Endothelial cell of umbilical vein (primary cell): ENCODE measurements at regions not wholly inside any gene's neighbourhood (a gene's known extent, or its start where the extent isn't known, plus 50 kb on each side); places are given as distances from the start of the nearest gene placed in this dataset.

Experiments
- BruUV-seq: library from RNA; stranded (reverse); fragments of 400-500 nt; replicated peaks from 2 replicates; lab custom pipeline; 2021; lab: Mats Ljungman, UMichigan
- CTCF ChIA-PET: fragments of 300-600, 350-600 bp; sonication (Branson Sonifier 250); formaldehyde crosslinking; loops from one replicate; lab custom pipeline; 2021; ENCODE audit warnings: antibody characterized with exemption, inconsistent platforms; lab: Charles Lee
- POLR2A ChIA-PET: fragments of 300-600, 350-600 bp; sonication (Branson Sonifier 250); formaldehyde crosslinking; loops from one replicate; lab custom pipeline; 2021; ENCODE audit warnings: antibody characterized with exemption, inconsistent platforms; lab: Charles Lee
- DNase-seq: peaks from one replicate; pipeline ENCODE4 v3.0.0-alpha.2; 2011; ENCODE audit warnings: low read depth, low spot score
- FAIRE-seq: peaks from 2 replicates; lab custom pipeline; 2011; peaks lifted over from hg19 to GRCh38; lab: Jason Lieb, UNC
- H2AFZ ChIP-seq: 2 replicates; pipeline ENCODE4 v1.6.0; 2012; ENCODE audit warnings: low read depth, low read length, control low read depth, inconsistent platforms
- H3K27ac ChIP-seq: 2 replicates; pipeline ENCODE4 v1.5.1; 2011; ENCODE audit warnings: low read depth, mild to moderate bottlenecking, control low read depth, low read length, moderate library complexity; ENCODE audit not compliant: insufficient read depth
- H3K27me3 ChIP-seq, 2 experiments: 2 replicates each; pipeline versions ENCODE4 v1.6.0 to v1.6.1; 2011; ENCODE audit warnings: low read length in 2 of 2, mixed read lengths in 1 of 2; ENCODE audit not compliant: control insufficient read depth in 2 of 2, insufficient read depth in 2 of 2
- H3K36me3 ChIP-seq, 2 experiments: 2 replicates in 1 of 2; 3 replicates in 1 of 2; pipeline ENCODE4 v1.5.1; 2011; ENCODE audit warnings: low read length in 2 of 2, mild to moderate bottlenecking in 1 of 2, moderate library complexity in 1 of 2; ENCODE audit not compliant: control insufficient read depth in 2 of 2, insufficient read depth in 2 of 2; ENCODE audit errors: extremely low read depth in 1 of 2
- H3K4me1 ChIP-seq: 3 replicates; pipeline ENCODE4 v1.5.1; 2011; ENCODE audit warnings: mild to moderate bottlenecking, low read length; ENCODE audit not compliant: control insufficient read depth, insufficient read depth; ENCODE audit errors: extremely low read depth
- H3K4me2 ChIP-seq: 2 replicates; pipeline ENCODE4 v1.6.1; 2011; ENCODE audit warnings: low read length, control low read depth, mixed read lengths; ENCODE audit not compliant: insufficient read depth
- H3K4me3 ChIP-seq, 3 experiments: fragments of 200-600 bp in 1 of 3; sonication (generic), shearing (Covaris generic) in 1 of 3; replicated peaks in 1 of 3; 2 replicates each; pipeline ENCODE4 v1.5.1; 2011 to 2016; ENCODE audit warnings: control low read depth in 3 of 3, low read length in 3 of 3, mild to moderate bottlenecking in 2 of 3, inconsistent platforms in 1 of 3, low read depth in 1 of 3, moderate library complexity in 1 of 3; ENCODE audit not compliant: insufficient read depth in 1 of 3
- H3K79me2 ChIP-seq: 2 replicates; pipeline ENCODE4 v1.6.0; 2012; ENCODE audit warnings: low read length, inconsistent platforms; ENCODE audit not compliant: control insufficient read depth, insufficient read depth
- H3K9ac ChIP-seq: replicated peaks from 2 replicates; pipeline ENCODE3; 2011; ENCODE audit warnings: low read length, control low read depth; ENCODE audit not compliant: insufficient read depth; ENCODE audit errors: extremely low read depth
- H3K9me1 ChIP-seq: replicated peaks from 3 replicates; pipeline ENCODE4 v1.6.0; 2011; ENCODE audit warnings: mild to moderate bottlenecking, low read length; ENCODE audit not compliant: control insufficient read depth, insufficient read depth; ENCODE audit errors: extremely low read depth
- H3K9me3 ChIP-seq: replicated peaks from 2 replicates; pipeline ENCODE4 v1.5.1; 2012; ENCODE audit warnings: low read length, inconsistent platforms; ENCODE audit not compliant: control insufficient read depth, insufficient read depth
- H4K20me1 ChIP-seq: replicated peaks from 2 replicates; pipeline ENCODE3; 2011; ENCODE audit warnings: mild to moderate bottlenecking, low read length; ENCODE audit not compliant: control insufficient read depth, insufficient read depth; ENCODE audit errors: extremely low read depth
- CTCF ChIP-seq, 2 donors: IDR thresholded peaks; 1 replicate in 1 of 2; 2 replicates in 1 of 2; pipeline ENCODE4 v1.5.1; 2011; ENCODE audit warnings: low read length in 2 of 2, mild to moderate bottlenecking in 2 of 2, moderate library complexity in 2 of 2, control low read depth in 1 of 2, inconsistent platforms in 1 of 2, low read depth in 1 of 2; ENCODE audit not compliant: insufficient read depth in 1 of 2; ENCODE audit errors: extremely low read depth in 1 of 2
- EZH2 ChIP-seq: IDR thresholded peaks from 2 replicates; pipeline ENCODE4 v1.6.1; 2012; ENCODE audit warnings: borderline replicate concordance, low read depth, mild to moderate bottlenecking, moderate library complexity, low read length, inconsistent platforms; ENCODE audit not compliant: severe bottlenecking
- FOS ChIP-seq: IDR thresholded peaks from 2 replicates; pipeline ENCODE4 v1.6.1; 2011; ENCODE audit warnings: mild to moderate bottlenecking, low read length, moderate library complexity, borderline replicate concordance; ENCODE audit not compliant: insufficient read depth
- GATA2 ChIP-seq: IDR thresholded peaks from 2 replicates; pipeline ENCODE4 v1.7.0; 2011; ENCODE audit warnings: low read depth, mild to moderate bottlenecking, moderate library complexity, mixed read lengths, low read length; ENCODE audit not compliant: insufficient read length, insufficient read depth
- JUN ChIP-seq: IDR thresholded peaks from 2 replicates; pipeline ENCODE4 v1.6.1; 2011; ENCODE audit warnings: borderline replicate concordance, low read depth; ENCODE audit not compliant: insufficient read length, insufficient read depth
- MAX ChIP-seq: IDR thresholded peaks from 2 replicates; pipeline ENCODE4 v1.6.1; 2011; ENCODE audit not compliant: insufficient read depth, insufficient read length
- MYC ChIP-seq: IDR thresholded peaks from one replicate; pipeline ENCODE4 v1.6.1; 2011; ENCODE audit warnings: mild to moderate bottlenecking, low read depth, low read length
- POLR2A ChIP-seq: IDR thresholded peaks from 2 replicates; pipeline ENCODE4 v1.6.1; 2012; ENCODE audit warnings: low read depth, mild to moderate bottlenecking, control low read depth, low read length
- dilution Hi-C: fragments of 300-500 bp; cut with MboI; formaldehyde crosslinking; loops from one replicate; pipeline ENCODE4 v1.15.0; 2019; ENCODE audit warnings: low sequenced_read_pairs; ENCODE audit not compliant: extremely low pct_ligation_motif_present
- intact Hi-C: fragments of 100-400 bp; cut with micrococcal nuclease; formaldehyde crosslinking; loops from one replicate; pipeline ENCODE4 v1.10.0; 2022

- Histone ChIP-seq H2AFZ (no peak overlapping the region), H3K9me1 (no peaks in the 10 kb centered on the region), H3K4me1 (peaks cover under 1% of the 10 kb centered on the region), H3K36me3 (no peaks in the 10 kb centered on the region), H3K27me3 (no peaks in the 10 kb centered on the region), H3K9me3 (no peaks in the 10 kb centered on the region), H3K79me2 (no peaks in the 10 kb centered on the region), H3K4me2 (no peak overlapping the region), H3K4me3 (no peak overlapping the region), H3K9ac (no peak overlapping the region), H4K20me1 (no peaks in the 10 kb centered on the region), H3K27ac (no peak overlapping the region)
- no TSS peak for BruUV-seq
- FAIRE-seq (no peak), DNase-seq (no peak)
- intact Hi-C loops: no loop called here
- POLR2A ChIA-PET: interaction anchor here (0.5 kb wide), 1 partner anchor 48 kb away, joined by 4 read pairs; no protein-coding TSS in a partner anchor
- TF ChIP-seq POLR2A (no peak), FOS (no peak), MYC (no peak), JUN (no peak), CTCF (IDR thresholded peaks at IDR 0.05; ENCODE audit: extremely low read depth in 1 of 2, insufficient read depth in 1 of 2, low read depth in 1 of 2, low read length in 2 of 2) (no peak), GATA2 (no peak), EZH2 (no peak), MAX (no peak)
- CTCF ChIA-PET: interaction anchor here (0.9 to 1.0 kb wide), 3 partner anchors 10 to 12 kb away, joined by 3 to 4 read pairs (median 3); no protein-coding TSS in a partner anchor
- dilution Hi-C loops: no loop called here
Measured at GRCh38 chr22:27501191-27501936, 300.2 kb downstream of the MN1 start.
